ENCODE measurements at regions not wholly inside any gene's neighbourhood (a gene's known extent, or its start where the extent isn't known, plus 50 kb on each side); places are given as distances from the start of the nearest gene placed in this dataset.
"Not testable (repeated sequence)": the region's sequence is repeated elsewhere in the genome, so short reads cannot be mapped to it uniquely, and the experiment has no call there.

- Mint-ChIP-seq H3K36me3 (ENCODE audit: low read depth) (no peaks in the 10 kb centered on the region), H3K4me1 (ENCODE audit: low read depth) (peaks cover 16% of the 10 kb centered on the region), H3K4me3 (ENCODE audit: low read depth) (no peak overlapping the region), H3K27ac (no peak overlapping the region), H3K27me3 (ENCODE audit: low read depth) (no peaks in the 10 kb centered on the region), H3K9me3 (no peaks in the 10 kb centered on the region)
- no peak for DNase-seq (ENCODE audit: low spot score)
- intact Hi-C loops (cut with micrococcal nuclease) = no loop called here
Measured at GRCh38 chr3:139130390-139131140, 85.9 kb upstream of the PRR23C start.

- Mint-ChIP-seq H3K4me3 (ENCODE audit: low read depth) (no peak overlapping the region), H3K9me3 (no peaks in the 10 kb centered on the region), H3K27me3 (ENCODE audit: low read depth) (no peaks in the 10 kb centered on the region), H3K27ac (no peak overlapping the region), H3K36me3 (ENCODE audit: low read depth) (no peaks in the 10 kb centered on the region), H3K4me1 (ENCODE audit: low read depth) (peaks cover 13% of the 10 kb centered on the region)
- intact Hi-C loops (cut with micrococcal nuclease) = no loop called here
- DNase-seq (ENCODE audit: low spot score) = no peak
Measured at GRCh38 chr3:139131951-139132350, 87.3 kb upstream of the PRR23C start.

DNA sequence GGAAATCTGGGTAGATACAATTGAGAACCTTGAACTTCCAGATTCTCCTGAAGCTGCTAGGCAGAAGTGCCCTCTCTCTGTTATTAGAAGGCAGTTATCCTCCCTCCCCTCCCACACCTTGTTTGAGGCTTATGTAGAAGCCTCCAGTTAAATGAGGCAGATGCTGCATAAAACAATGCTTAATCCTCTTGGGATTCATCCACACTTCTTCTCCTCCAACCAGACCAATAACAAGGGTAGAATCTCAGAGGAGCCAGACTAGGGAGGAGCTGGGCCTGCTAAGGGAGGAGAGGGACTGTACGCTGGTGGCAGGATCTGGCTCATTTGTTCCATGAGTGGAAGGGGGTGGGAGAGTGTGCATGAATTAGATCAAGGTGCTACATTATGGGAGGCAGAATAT is 88.3 kb upstream of the PRR23C start:
- DNase-seq (ENCODE audit: low spot score) = no peak
- intact Hi-C loops (cut with micrococcal nuclease) = no loop called here
- peaks cover 10% of the 10 kb centered on the region for H3K4me1 Mint-ChIP-seq (ENCODE audit: low read depth)
- H3K27me3 Mint-ChIP-seq (ENCODE audit: low read depth) = no peaks in the 10 kb centered on the region
- no peaks in the 10 kb centered on the region for H3K36me3 Mint-ChIP-seq (ENCODE audit: low read depth)
- no peak overlapping the region for H3K27ac Mint-ChIP-seq
- H3K4me3 Mint-ChIP-seq (ENCODE audit: low read depth) = no peak overlapping the region
- H3K9me3 Mint-ChIP-seq = no peaks in the 10 kb centered on the region

DNA sequence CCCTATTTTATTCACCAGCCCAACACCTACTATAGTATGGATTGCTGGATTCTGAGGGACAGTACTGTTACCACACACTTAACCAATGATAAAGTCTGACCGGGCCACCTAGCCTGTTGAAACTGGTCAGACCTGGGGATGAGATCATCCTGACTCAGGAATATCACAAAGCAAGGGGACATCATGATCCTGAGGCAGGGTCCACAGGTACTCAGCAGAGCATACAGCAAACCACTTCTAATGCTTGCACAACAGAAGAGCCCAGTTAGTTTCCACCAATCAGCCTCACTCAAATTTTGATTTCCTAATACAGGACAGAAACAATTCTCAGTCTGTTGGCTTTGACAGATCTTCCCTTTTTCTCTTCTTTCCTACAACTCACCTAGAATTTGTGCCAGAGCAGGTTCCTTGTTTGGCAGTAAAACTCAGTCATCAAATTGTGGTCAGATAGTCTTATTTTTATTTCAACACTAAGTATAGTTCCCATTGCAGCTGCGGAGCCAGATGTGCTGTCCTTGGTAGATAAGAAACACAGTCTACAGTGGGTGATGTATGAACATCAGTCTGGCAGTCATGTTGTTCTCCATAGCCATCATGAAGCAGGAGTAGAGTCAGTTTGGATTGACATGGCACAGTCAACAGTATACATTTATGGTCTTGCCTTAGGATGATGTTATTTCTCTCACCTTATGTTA is 90.1 kb upstream of the PRR23C start:
- H3K27me3 Mint-ChIP-seq (ENCODE audit: low read depth) = no peaks in the 10 kb centered on the region
- no peak for DNase-seq (ENCODE audit: low spot score)
- H3K4me1 Mint-ChIP-seq (ENCODE audit: low read depth) = peaks cover 2% of the 10 kb centered on the region
- no peaks in the 10 kb centered on the region for H3K36me3 Mint-ChIP-seq (ENCODE audit: low read depth)
- intact Hi-C loops (cut with micrococcal nuclease) = no loop called here
- H3K27ac Mint-ChIP-seq = no peak overlapping the region
- H3K4me3 Mint-ChIP-seq (ENCODE audit: low read depth) = no peak overlapping the region
- H3K9me3 Mint-ChIP-seq = no peaks in the 10 kb centered on the region

GRCh38 chr3:139135657-139136056 is 91.0 kb upstream of the PRR23C start:
- intact Hi-C loops (cut with micrococcal nuclease) = no loop called here
- Mint-ChIP-seq H3K27ac (no peak overlapping the region), H3K4me1 (ENCODE audit: low read depth) (peaks cover 2% of the 10 kb centered on the region), H3K36me3 (ENCODE audit: low read depth) (no peaks in the 10 kb centered on the region), H3K27me3 (ENCODE audit: low read depth) (no peaks in the 10 kb centered on the region), H3K4me3 (ENCODE audit: low read depth) (no peak overlapping the region), H3K9me3 (no peaks in the 10 kb centered on the region)
- DNase-seq (ENCODE audit: low spot score) = no peak

GRCh38 chr3:139136469-139137202 is 91.9 kb upstream of the PRR23C start:
- intact Hi-C loops (cut with micrococcal nuclease) = no loop called here
- no peak overlapping the region for H3K27ac Mint-ChIP-seq

DNA sequence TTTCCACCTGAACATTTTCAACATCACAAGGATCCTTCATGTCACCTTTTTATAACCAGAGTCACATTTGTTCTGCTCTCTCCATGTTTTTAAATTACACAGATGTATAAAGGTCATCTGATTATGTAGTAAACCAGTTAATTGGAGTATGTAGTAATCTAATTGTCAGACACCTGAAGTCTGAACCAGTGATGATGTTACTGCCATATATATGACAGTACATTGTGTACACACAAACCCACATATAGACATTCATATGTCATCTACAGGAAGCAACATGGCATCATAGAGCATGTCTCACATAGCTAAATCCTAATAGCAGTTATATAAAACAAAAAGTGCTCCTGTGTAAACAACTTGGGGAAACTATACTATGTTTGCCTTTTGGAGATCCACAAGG is 95.9 kb upstream of the PRR23C start:
- H3K36me3 Mint-ChIP-seq (ENCODE audit: low read depth) = no peaks in the 10 kb centered on the region
- no peaks in the 10 kb centered on the region for H3K9me3 Mint-ChIP-seq
- no peaks in the 10 kb centered on the region for H3K4me1 Mint-ChIP-seq (ENCODE audit: low read depth)
- H3K27ac Mint-ChIP-seq = no peak overlapping the region
- intact Hi-C loops (cut with micrococcal nuclease) = no loop called here
- H3K27me3 Mint-ChIP-seq (ENCODE audit: low read depth) = peaks cover 2% of the 10 kb centered on the region
- no peak for DNase-seq (ENCODE audit: low spot score)
- H3K4me3 Mint-ChIP-seq (ENCODE audit: low read depth) = no peak overlapping the region

More at GRCh38 chr3:139136469-139137202, 91.9 kb upstream of the PRR23C start:
- no peak overlapping the region for H3K4me3 Mint-ChIP-seq (ENCODE audit: low read depth)
- no peaks in the 10 kb centered on the region for H3K9me3 Mint-ChIP-seq
- DNase-seq (ENCODE audit: low spot score) = no peak
- no peaks in the 10 kb centered on the region for H3K4me1 Mint-ChIP-seq (ENCODE audit: low read depth)
- H3K36me3 Mint-ChIP-seq (ENCODE audit: low read depth) = no peaks in the 10 kb centered on the region
- peaks cover 2% of the 10 kb centered on the region for H3K27me3 Mint-ChIP-seq (ENCODE audit: low read depth)

DNA sequence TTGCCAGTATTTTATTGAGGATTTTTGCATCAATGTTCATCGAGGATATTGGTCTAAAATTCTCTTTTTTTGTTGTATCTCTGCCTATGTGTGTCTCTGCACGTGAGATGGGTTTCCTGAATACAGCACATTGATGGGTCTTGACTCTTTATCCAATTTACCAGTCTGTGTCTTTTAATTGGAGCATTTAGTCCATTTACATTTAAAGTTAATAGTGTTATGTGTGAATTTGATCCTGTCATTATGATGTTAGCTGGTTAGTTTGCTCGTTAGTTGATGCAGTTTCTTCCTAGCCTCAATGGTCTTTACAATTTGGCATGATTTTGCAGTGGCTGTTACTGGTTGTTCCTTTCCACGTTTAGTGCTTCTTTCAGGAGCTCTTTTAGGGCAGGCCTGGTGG is 101.3 kb upstream of the PRR23C start:
- H3K27ac Mint-ChIP-seq; intact Hi-C loops (cut with micrococcal nuclease); H3K9me3 Mint-ChIP-seq; H3K4me1 Mint-ChIP-seq (ENCODE audit: low read depth); H3K27me3 Mint-ChIP-seq (ENCODE audit: low read depth); DNase-seq (ENCODE audit: low spot score); H3K36me3 Mint-ChIP-seq (ENCODE audit: low read depth); H3K4me3 Mint-ChIP-seq (ENCODE audit: low read depth): not testable (repeated sequence)

DNA sequence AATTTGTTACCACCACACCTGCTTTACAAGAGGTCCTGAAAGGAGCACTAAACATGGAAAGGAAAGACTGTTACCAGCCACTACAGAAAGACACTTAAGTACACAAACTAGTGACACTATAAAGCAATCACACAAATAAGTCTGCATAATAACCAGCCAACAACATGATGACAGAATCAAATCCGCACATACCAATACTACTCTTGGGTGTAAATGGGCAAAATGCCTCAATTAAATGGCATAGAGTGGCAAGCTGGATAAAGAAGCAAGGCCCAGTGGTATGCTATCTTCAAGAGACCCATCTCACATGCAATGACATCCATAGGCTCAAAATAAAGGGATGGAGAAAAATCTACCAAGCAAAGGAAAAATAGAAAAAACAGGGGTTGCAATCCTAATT is 106.8 kb upstream of the PRR23C start:
- Mint-ChIP-seq H3K36me3 (ENCODE audit: low read depth) (no peaks in the 10 kb centered on the region), H3K4me3 (ENCODE audit: low read depth) (no peak overlapping the region), H3K27me3 (ENCODE audit: low read depth) (peaks cover 20% of the 10 kb centered on the region), H3K27ac (no peak overlapping the region), H3K4me1 (ENCODE audit: low read depth) (no peaks in the 10 kb centered on the region), H3K9me3 (no peaks in the 10 kb centered on the region)
- no peak for DNase-seq (ENCODE audit: low spot score)
- intact Hi-C loops (cut with micrococcal nuclease) = no loop called here

GRCh38 chr3:139153434-139153833 is 108.7 kb upstream of the PRR23C start:
- H3K36me3 Mint-ChIP-seq (ENCODE audit: low read depth); intact Hi-C loops (cut with micrococcal nuclease); H3K4me1 Mint-ChIP-seq (ENCODE audit: low read depth): not testable (repeated sequence)

DNA sequence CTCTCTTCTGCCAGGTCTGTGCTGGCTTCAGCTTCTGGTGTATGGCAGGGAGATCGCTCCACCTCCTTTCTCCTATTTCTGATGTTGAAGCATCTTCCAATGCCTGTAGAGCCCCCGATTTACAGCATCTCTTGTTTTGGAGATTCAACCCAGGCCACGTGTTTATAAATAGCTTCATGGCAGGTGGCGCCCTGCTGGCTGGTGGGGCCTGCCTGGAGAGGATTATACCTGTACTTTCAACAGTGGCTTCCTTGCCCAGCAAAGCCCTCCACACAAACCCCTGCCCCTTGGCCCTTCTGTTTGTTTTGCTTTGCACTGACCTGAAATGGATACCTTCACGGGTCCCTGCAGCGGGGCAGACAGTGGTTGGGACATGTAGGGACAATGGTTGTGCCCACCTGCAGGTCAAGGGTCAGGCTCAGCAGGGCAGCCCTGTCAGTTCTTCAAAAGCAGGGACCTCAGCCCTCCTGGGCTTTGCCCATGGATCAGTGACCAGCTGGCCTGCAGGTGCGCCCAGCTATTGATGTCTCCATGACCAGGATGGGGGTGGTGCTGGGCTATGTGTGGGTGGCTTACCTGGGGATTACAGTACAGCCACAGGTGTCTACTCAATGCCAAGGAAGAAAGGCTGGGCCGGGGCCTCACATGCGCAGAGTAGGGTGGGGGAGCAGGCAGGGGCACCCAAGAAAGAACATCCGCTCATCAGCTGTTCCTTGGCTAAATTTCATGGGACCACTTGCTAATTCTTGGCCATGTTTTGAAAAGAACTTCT is 112.7 kb upstream of the PRR23C start:
- DNase-seq (ENCODE audit: low spot score) = no peak
- Mint-ChIP-seq H3K9me3 (no peaks in the 10 kb centered on the region), H3K27ac (no peak overlapping the region), H3K27me3 (ENCODE audit: low read depth) (peaks cover 21% of the 10 kb centered on the region), H3K4me1 (ENCODE audit: low read depth) (no peaks in the 10 kb centered on the region), H3K36me3 (ENCODE audit: low read depth) (no peaks in the 10 kb centered on the region), H3K4me3 (ENCODE audit: low read depth) (no peak overlapping the region)
- intact Hi-C loops (cut with micrococcal nuclease) = no loop called here

More at GRCh38 chr3:139153434-139153833, 108.7 kb upstream of the PRR23C start:
- H3K27me3 Mint-ChIP-seq (ENCODE audit: low read depth) = peaks cover 20% of the 10 kb centered on the region
- not testable (repeated sequence) for H3K9me3 Mint-ChIP-seq; H3K27ac Mint-ChIP-seq; H3K4me3 Mint-ChIP-seq (ENCODE audit: low read depth); DNase-seq (ENCODE audit: low spot score)

DNA sequence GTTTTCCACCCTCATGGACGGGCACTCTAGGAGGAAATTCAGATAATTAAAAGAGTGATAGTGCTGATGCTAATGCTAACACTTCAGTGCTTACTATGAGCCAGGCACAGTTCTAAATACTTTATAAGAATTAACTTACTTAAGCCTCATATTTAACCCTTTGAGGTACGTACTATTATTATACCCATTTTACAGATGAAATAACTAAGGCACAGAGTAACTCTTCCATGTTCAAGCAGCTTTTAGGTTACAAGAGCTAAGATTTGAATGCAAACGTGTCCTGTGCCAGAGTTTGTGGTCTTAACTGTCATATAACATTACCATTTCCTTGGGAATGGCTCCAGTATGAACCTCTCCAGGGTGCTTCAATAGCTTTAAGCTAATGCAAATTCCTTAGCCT is 114.7 kb upstream of the PRR23C start:
- intact Hi-C loops (cut with micrococcal nuclease) = no loop called here
- no peaks in the 10 kb centered on the region for H3K9me3 Mint-ChIP-seq

More for the DNA sequence above, 114.7 kb upstream of the PRR23C start:
- Mint-ChIP-seq H3K4me1 (ENCODE audit: low read depth) (no peaks in the 10 kb centered on the region), H3K27me3 (ENCODE audit: low read depth) (peaks cover 11% of the 10 kb centered on the region), H3K4me3 (ENCODE audit: low read depth) (no peak overlapping the region), H3K27ac (no peak overlapping the region), H3K36me3 (ENCODE audit: low read depth) (no peaks in the 10 kb centered on the region)
- no peak for DNase-seq (ENCODE audit: low spot score)

All from activated T-helper 2 cell treated with anti-CD3 and anti-CD28 coated beads, Interferon-gamma antibody, Interleukin-2, Interleukin-4, amounts not matched to agents 10 μg/mL and 5 μg/mL and 100 μg/mL, durations not matched to agents 14 hours and 24 hours and 36 hours (primary cell).